ENCODE measurements at regions not wholly inside any gene's neighbourhood (a gene's known extent, or its start where the extent isn't known, plus 50 kb on each side); places are given as distances from the start of the nearest gene placed in this dataset.

DNA sequence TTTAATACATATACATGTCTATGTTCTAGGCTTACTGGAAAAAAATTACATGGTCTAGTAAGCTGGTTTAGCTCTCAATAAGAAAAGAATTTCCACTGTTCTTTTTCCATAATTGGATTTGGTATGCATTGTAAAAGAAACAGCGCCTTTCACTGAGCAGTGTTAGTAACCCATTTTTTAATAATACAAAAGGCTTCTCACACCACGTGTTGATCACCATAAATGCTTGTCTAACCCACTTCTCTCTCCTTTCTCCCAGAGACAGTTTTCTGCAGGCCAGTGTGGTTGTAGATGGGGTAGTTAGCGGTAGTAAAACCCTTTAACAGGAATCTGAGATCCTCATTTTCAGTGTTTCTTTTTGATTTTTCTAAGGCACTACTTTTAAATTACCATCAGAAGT lies 348.7 kb upstream of the MANEA start:
- Histone ChIP-seq H2AFZ (ENCODE audit: low read depth) (no peak overlapping the region), H3K27me3 (ENCODE audit: insufficient read depth) (no peaks in the 10 kb centered on the region), H3K9me2 (no peaks in the 10 kb centered on the region), H3K27ac (ENCODE audit: low read depth in 2 of 2, low read length in 1 of 2) (no peak overlapping the region), H3K79me2 (ENCODE audit: insufficient read depth) (no peaks in the 10 kb centered on the region), H3K9ac (no peak overlapping the region), H3K4me3 (ENCODE audit: low read depth in 2 of 2, low read length in 1 of 2) (no peak overlapping the region), H3F3A (replicated peaks; ENCODE audit: insufficient read depth) (no peaks in the 10 kb centered on the region), H3K4me1 (ENCODE audit: control insufficient read depth in 1 of 2, insufficient read depth in 2 of 2, low read depth in 1 of 2, low read length in 1 of 2) (no peaks in the 10 kb centered on the region; a peak in 2 of 4 replicates), H4K20me1 (ENCODE audit: insufficient read depth) (no peaks in the 10 kb centered on the region), H3K9me3 (no peaks in the 10 kb centered on the region), H3K4me2 (no peak overlapping the region), H3K36me3 (replicated peaks in 1 of 2; ENCODE audit: control insufficient read depth in 1 of 2, insufficient read depth in 2 of 2, low read length in 1 of 2) (no peaks in the 10 kb centered on the region)
- ChIA-PET CTCF (interaction anchor here (0.7 kb wide), 1 partner anchor 26 kb away, joined by 3 read pairs; no protein-coding TSS in a partner anchor), POLR2A (no interaction called here)
- TF ChIP-seq RCOR1 (IDR thresholded peaks at IDR 0.05; ENCODE audit: low read length) (no peak), NRF1 (IDR thresholded peaks at IDR 0.05; ENCODE audit: low read depth, low read length) (no peak), TAF1 (IDR thresholded peaks at IDR 0.05; ENCODE audit: borderline replicate concordance, low read depth, low read length) (no peak)
- TF ChIP-seq, protein P1, sequence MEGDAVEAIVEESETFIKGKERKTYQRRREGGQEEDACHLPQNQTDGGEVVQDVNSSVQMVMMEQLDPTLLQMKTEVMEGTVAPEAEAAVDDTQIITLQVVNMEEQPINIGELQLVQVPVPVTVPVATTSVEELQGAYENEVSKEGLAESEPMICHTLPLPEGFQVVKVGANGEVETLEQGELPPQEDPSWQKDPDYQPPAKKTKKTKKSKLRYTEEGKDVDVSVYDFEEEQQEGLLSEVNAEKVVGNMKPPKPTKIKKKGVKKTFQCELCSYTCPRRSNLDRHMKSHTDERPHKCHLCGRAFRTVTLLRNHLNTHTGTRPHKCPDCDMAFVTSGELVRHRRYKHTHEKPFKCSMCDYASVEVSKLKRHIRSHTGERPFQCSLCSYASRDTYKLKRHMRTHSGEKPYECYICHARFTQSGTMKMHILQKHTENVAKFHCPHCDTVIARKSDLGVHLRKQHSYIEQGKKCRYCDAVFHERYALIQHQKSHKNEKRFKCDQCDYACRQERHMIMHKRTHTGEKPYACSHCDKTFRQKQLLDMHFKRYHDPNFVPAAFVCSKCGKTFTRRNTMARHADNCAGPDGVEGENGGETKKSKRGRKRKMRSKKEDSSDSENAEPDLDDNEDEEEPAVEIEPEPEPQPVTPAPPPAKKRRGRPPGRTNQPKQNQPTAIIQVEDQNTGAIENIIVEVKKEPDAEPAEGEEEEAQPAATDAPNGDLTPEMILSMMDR (IDR thresholded peaks at IDR 0.05): no peak
- TF ChIP-seq, protein P2, sequence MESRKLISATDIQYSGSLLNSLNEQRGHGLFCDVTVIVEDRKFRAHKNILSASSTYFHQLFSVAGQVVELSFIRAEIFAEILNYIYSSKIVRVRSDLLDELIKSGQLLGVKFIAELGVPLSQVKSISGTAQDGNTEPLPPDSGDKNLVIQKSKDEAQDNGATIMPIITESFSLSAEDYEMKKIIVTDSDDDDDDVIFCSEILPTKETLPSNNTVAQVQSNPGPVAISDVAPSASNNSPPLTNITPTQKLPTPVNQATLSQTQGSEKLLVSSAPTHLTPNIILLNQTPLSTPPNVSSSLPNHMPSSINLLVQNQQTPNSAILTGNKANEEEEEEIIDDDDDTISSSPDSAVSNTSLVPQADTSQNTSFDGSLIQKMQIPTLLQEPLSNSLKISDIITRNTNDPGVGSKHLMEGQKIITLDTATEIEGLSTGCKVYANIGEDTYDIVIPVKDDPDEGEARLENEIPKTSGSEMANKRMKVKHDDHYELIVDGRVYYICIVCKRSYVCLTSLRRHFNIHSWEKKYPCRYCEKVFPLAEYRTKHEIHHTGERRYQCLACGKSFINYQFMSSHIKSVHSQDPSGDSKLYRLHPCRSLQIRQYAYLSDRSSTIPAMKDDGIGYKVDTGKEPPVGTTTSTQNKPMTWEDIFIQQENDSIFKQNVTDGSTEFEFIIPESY (IDR thresholded peaks at IDR 0.05; ENCODE audit: borderline replicate concordance, low read depth): no peak
- no peak for DNase-seq
- WGBS (ENCODE audit: low lambda C conversion rate): 51% methylated on average over 3 of the region's 3 CpGs

DNA sequence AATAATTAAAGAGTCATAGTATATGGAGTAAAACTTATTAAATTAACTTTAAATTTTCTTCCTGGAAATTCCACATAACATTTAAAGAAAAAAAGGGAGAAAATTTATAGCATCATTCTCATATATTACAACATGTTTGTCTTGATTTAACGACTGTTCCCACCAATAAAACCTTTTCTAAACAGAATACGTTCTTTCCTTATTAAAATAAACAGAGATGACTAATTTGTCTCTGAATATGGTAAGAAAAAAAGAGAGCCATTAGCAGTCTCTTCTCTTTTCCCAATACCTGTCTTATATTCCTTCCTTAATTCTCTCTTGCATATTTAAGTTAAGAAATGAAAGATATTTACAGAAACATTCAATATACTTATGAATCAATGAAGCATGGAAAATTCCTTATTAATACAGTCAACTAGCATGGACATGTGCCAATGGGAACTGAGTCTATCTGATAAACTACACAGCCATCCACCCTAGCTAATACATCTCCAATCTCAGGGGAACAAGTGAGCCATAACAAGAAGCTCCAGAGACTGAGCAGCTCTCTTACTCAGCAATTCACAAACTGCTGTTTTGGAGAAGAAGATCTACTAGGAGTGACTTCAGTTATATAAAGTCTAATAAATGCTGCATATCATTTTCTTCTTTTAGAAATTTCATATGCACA lies 347.1 kb upstream of the MANEA start:
- DNase-seq: no peak
- TF ChIP-seq SMC3 (IDR thresholded peaks at IDR 0.05; ENCODE audit: low read depth, low read length) (no peak), NFIC (IDR thresholded peaks at IDR 0.05; ENCODE audit: borderline replicate concordance) (no peak), YY1 (IDR thresholded peaks at IDR 0.05; ENCODE audit: low read depth) (no peak), FOSL2 (IDR thresholded peaks at IDR 0.05; ENCODE audit: borderline replicate concordance, low read depth) (no peak), EZH2phosphoT487 (IDR thresholded peaks at IDR 0.05; ENCODE audit: borderline replicate concordance, low read depth) (no peak), GATA2 (CRISPR knock-in tag; IDR thresholded peaks at IDR 0.05) (no peak)
- TF ChIP-seq, protein P2 (IDR thresholded peaks at IDR 0.05; ENCODE audit: borderline replicate concordance, low read depth): no peak
- TF ChIP-seq, protein P3, sequence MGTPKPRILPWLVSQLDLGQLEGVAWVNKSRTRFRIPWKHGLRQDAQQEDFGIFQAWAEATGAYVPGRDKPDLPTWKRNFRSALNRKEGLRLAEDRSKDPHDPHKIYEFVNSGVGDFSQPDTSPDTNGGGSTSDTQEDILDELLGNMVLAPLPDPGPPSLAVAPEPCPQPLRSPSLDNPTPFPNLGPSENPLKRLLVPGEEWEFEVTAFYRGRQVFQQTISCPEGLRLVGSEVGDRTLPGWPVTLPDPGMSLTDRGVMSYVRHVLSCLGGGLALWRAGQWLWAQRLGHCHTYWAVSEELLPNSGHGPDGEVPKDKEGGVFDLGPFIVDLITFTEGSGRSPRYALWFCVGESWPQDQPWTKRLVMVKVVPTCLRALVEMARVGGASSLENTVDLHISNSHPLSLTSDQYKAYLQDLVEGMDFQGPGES (IDR thresholded peaks at IDR 0.05; ENCODE audit: low read depth, low read length): no peak
- TF ChIP-seq, protein P4, sequence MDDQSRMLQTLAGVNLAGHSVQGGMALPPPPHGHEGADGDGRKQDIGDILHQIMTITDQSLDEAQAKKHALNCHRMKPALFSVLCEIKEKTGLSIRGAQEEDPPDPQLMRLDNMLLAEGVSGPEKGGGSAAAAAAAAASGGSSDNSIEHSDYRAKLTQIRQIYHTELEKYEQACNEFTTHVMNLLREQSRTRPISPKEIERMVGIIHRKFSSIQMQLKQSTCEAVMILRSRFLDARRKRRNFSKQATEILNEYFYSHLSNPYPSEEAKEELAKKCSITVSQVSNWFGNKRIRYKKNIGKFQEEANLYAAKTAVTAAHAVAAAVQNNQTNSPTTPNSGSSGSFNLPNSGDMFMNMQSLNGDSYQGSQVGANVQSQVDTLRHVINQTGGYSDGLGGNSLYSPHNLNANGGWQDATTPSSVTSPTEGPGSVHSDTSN (IDR thresholded peaks at IDR 0.05): no peak
- TF ChIP-seq, protein P5, sequence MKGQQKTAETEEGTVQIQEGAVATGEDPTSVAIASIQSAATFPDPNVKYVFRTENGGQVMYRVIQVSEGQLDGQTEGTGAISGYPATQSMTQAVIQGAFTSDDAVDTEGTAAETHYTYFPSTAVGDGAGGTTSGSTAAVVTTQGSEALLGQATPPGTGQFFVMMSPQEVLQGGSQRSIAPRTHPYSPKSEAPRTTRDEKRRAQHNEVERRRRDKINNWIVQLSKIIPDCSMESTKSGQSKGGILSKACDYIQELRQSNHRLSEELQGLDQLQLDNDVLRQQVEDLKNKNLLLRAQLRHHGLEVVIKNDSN (IDR thresholded peaks at IDR 0.05; ENCODE audit: borderline replicate concordance, low read depth): no peak

More for the DNA sequence above, 347.1 kb upstream of the MANEA start:
- Histone ChIP-seq H3K4me2 (no peak overlapping the region), H3K27ac (ENCODE audit: low read depth in 2 of 2, low read length in 1 of 2) (no peak overlapping the region), H3K27me3 (ENCODE audit: insufficient read depth) (no peaks in the 10 kb centered on the region), H3K4me3 (ENCODE audit: low read depth in 2 of 2, low read length in 1 of 2) (no peak overlapping the region), H3K9me3 (no peaks in the 10 kb centered on the region), H4K20me1 (ENCODE audit: insufficient read depth) (no peaks in the 10 kb centered on the region), H3K9ac (no peak overlapping the region), H3K36me3 (replicated peaks in 1 of 2; ENCODE audit: control insufficient read depth in 1 of 2, insufficient read depth in 2 of 2, low read length in 1 of 2) (no peaks in the 10 kb centered on the region), H3K79me2 (ENCODE audit: insufficient read depth) (no peaks in the 10 kb centered on the region), H3K9me2 (no peaks in the 10 kb centered on the region), H3K4me1 (ENCODE audit: control insufficient read depth in 1 of 2, insufficient read depth in 2 of 2, low read depth in 1 of 2, low read length in 1 of 2) (no peaks in the 10 kb centered on the region; a peak in 2 of 4 replicates), H3F3A (replicated peaks; ENCODE audit: insufficient read depth) (no peaks in the 10 kb centered on the region), H2AFZ (ENCODE audit: low read depth) (no peak overlapping the region)
- WGBS (ENCODE audit: low lambda C conversion rate): 31% methylated on average over 2 of the region's 2 CpGs
- CTCF ChIA-PET: interaction anchor here (0.9 kb wide), 1 partner anchor 51 kb away, joined by 3 read pairs; no protein-coding TSS in a partner anchor
- POLR2A ChIA-PET: no interaction called here
